Esophagus (tissue), 2 donors: ENCODE measurements at regions not wholly inside any gene's neighbourhood (a gene's known extent, or its start where the extent isn't known, plus 50 kb on each side); places are given as distances from the start of the nearest gene placed in this dataset.

ENCODE experiments used
- H3K27ac ChIP-seq, 2 donors: one replicate each; pipeline ENCODE4 v1.5.1; 2013; ENCODE audit warnings: low read depth in 2 of 2, mild to moderate bottlenecking in 2 of 2, inconsistent platforms in 1 of 2, low read length in 1 of 2, moderate library complexity in 1 of 2
- H3K27me3 ChIP-seq, 2 donors: one replicate each; pipeline ENCODE4 v1.6.1; 2013; ENCODE audit warnings: low read length in 2 of 2, control low read depth in 1 of 2, mild to moderate bottlenecking in 1 of 2; ENCODE audit not compliant: insufficient read depth in 2 of 2, control insufficient read depth in 1 of 2
- H3K36me3 ChIP-seq, 2 donors: one replicate each; pipeline ENCODE4 v1.6.1; 2013; ENCODE audit warnings: low read length in 1 of 2; ENCODE audit not compliant: control insufficient read depth in 2 of 2, insufficient read depth in 2 of 2
- H3K4me1 ChIP-seq, 2 donors: one replicate each; pipeline ENCODE4 v1.6.1; 2013; ENCODE audit warnings: low read length in 1 of 2; ENCODE audit not compliant: control insufficient read depth in 2 of 2, insufficient read depth in 2 of 2
- H3K4me3 ChIP-seq, 2 donors: one replicate each; pipeline ENCODE4 v1.5.1; 2013; ENCODE audit warnings: low read length in 2 of 2, mild to moderate bottlenecking in 2 of 2, low read depth in 1 of 2, moderate library complexity in 1 of 2
- H3K9me3 ChIP-seq, 2 donors: one replicate each; pipeline ENCODE4 v1.6.1; 2013; ENCODE audit warnings: mild to moderate bottlenecking in 2 of 2, low read depth in 1 of 2, low read length in 1 of 2, moderate library complexity in 1 of 2; ENCODE audit not compliant: control insufficient read depth in 2 of 2, insufficient read depth in 1 of 2
- WGBS, 2 donors: extraction: QIAGEN DNeasy Blood & Tissue Kit; methylation state at CpG; one replicate each; pipeline ENCODE4 v1.1.7; 2013; 5-methylcytosine and 5-hydroxymethylcytosine counted together
- donor health status: healthy with polysubstance abuse.
- donor health status: Bipolar disorder and iron deficiency.

GRCh38 chr2:195495351-195495750 is 161.7 kb upstream of the SLC39A10 start:
- Histone ChIP-seq H3K4me1 (no peaks in the 10 kb centered on the region), H3K27me3 (no peaks in the 10 kb centered on the region), H3K36me3 (no peaks in the 10 kb centered on the region), H3K9me3 (no peaks in the 10 kb centered on the region), H3K4me3 (no peak overlapping the region), H3K27ac (no peak overlapping the region)
- WGBS, 2 donors: 90 to 91% methylated on average over 2 of the region's 2 CpGs

GRCh38 chr2:195494451-195494850 is 162.6 kb upstream of the SLC39A10 start:
- Histone ChIP-seq H3K9me3 (no peaks in the 10 kb centered on the region), H3K36me3 (no peaks in the 10 kb centered on the region), H3K27me3 (no peaks in the 10 kb centered on the region), H3K4me3 (no peak overlapping the region), H3K4me1 (no peaks in the 10 kb centered on the region), H3K27ac (no peak overlapping the region)
- 76 to 80% methylated on average over 2 of the region's 2 CpGs for WGBS, 2 donors

- Histone ChIP-seq H3K4me3 (no peak overlapping the region), H3K27ac (no peak overlapping the region), H3K36me3 (no peaks in the 10 kb centered on the region), H3K27me3 (no peaks in the 10 kb centered on the region), H3K4me1 (no peaks in the 10 kb centered on the region), H3K9me3 (no peaks in the 10 kb centered on the region)
- 90 to 95% methylated on average over 7 of the region's 7 CpGs for WGBS, 2 donors
Measured at GRCh38 chr2:195493416-195493815, 163.6 kb upstream of the SLC39A10 start.

- Histone ChIP-seq H3K9me3 (no peaks in the 10 kb centered on the region), H3K36me3 (no peaks in the 10 kb centered on the region), H3K27ac (no peak overlapping the region), H3K4me1 (no peaks in the 10 kb centered on the region), H3K4me3 (no peak overlapping the region), H3K27me3 (no peaks in the 10 kb centered on the region)
- 78 to 92% methylated on average over 2 of the region's 2 CpGs for WGBS, 2 donors
Measured at GRCh38 chr2:195490319-195490718, 166.7 kb upstream of the SLC39A10 start.

GRCh38 chr2:195489101-195489500 is 167.9 kb upstream of the SLC39A10 start:
- WGBS, 2 donors: 89 to 92% methylated on average over 2 of the region's 2 CpGs
- no peak overlapping the region for H3K27ac ChIP-seq
- H3K4me1 ChIP-seq: no peaks in the 10 kb centered on the region
- H3K36me3 ChIP-seq: no peaks in the 10 kb centered on the region
- no peaks in the 10 kb centered on the region for H3K27me3 ChIP-seq
- H3K9me3 ChIP-seq: no peaks in the 10 kb centered on the region
- H3K4me3 ChIP-seq: no peak overlapping the region

GRCh38 chr2:195488567-195488966 is 168.5 kb upstream of the SLC39A10 start:
- H3K27ac ChIP-seq: no peak overlapping the region
- H3K27me3 ChIP-seq: no peaks in the 10 kb centered on the region
- no peaks in the 10 kb centered on the region for H3K36me3 ChIP-seq
- no peaks in the 10 kb centered on the region for H3K9me3 ChIP-seq
- no peaks in the 10 kb centered on the region for H3K4me1 ChIP-seq
- H3K4me3 ChIP-seq: no peak overlapping the region

- no peaks in the 10 kb centered on the region for H3K27me3 ChIP-seq
- no peak overlapping the region for H3K4me3 ChIP-seq
- no peak overlapping the region for H3K27ac ChIP-seq
- 53 to 59% methylated on average over 1 of the region's 1 CpG for WGBS, 2 donors
- no peaks in the 10 kb centered on the region for H3K4me1 ChIP-seq
- no peaks in the 10 kb centered on the region for H3K36me3 ChIP-seq
- H3K9me3 ChIP-seq: no peaks in the 10 kb centered on the region
Measured at GRCh38 chr2:195486987-195487644, 169.9 kb upstream of the SLC39A10 start.

GRCh38 chr2:195486520-195486919 is 170.5 kb upstream of the SLC39A10 start:
- no peak overlapping the region for H3K4me3 ChIP-seq
- no peaks in the 10 kb centered on the region for H3K36me3 ChIP-seq
- no peaks in the 10 kb centered on the region for H3K4me1 ChIP-seq
- H3K27me3 ChIP-seq: no peaks in the 10 kb centered on the region
- H3K27ac ChIP-seq: no peak overlapping the region
- H3K9me3 ChIP-seq: no peaks in the 10 kb centered on the region
- 59 to 71% methylated on average over 2 of the region's 2 CpGs for WGBS, 2 donors

- 31 to 51% methylated on average over 1 of the region's 1 CpG for WGBS, 2 donors
- H3K36me3 ChIP-seq: no peaks in the 10 kb centered on the region
- H3K4me1 ChIP-seq: no peaks in the 10 kb centered on the region
- no peak overlapping the region for H3K4me3 ChIP-seq
- no peak overlapping the region for H3K27ac ChIP-seq
- H3K27me3 ChIP-seq: no peaks in the 10 kb centered on the region
- no peaks in the 10 kb centered on the region for H3K9me3 ChIP-seq
Measured at GRCh38 chr2:195482010-195482409, 175.0 kb upstream of the SLC39A10 start.

GRCh38 chr2:195480121-195480520 is 176.9 kb upstream of the SLC39A10 start:
- Histone ChIP-seq H3K4me1 (no peaks in the 10 kb centered on the region), H3K36me3 (no peaks in the 10 kb centered on the region), H3K27ac (no peak overlapping the region), H3K27me3 (no peaks in the 10 kb centered on the region), H3K9me3 (no peaks in the 10 kb centered on the region), H3K4me3 (no peak overlapping the region)
